ENCODE measurements at regions not wholly inside any gene's neighbourhood (a gene's known extent, or its start where the extent isn't known, plus 50 kb on each side); places are given as distances from the start of the nearest gene placed in this dataset.

- Histone ChIP-seq H3K27me3 (ENCODE audit: insufficient read depth) (no peaks in the 10 kb centered on the region), H4K20me1 (ENCODE audit: insufficient read depth) (no peaks in the 10 kb centered on the region), H3K4me3 (ENCODE audit: low read depth in 2 of 2, low read length in 1 of 2) (no peak overlapping the region), H3K4me1 (ENCODE audit: control insufficient read depth in 1 of 2, insufficient read depth in 2 of 2, low read depth in 1 of 2, low read length in 1 of 2) (no peaks in the 10 kb centered on the region), H3K79me2 (ENCODE audit: insufficient read depth) (no peaks in the 10 kb centered on the region), H3F3A (replicated peaks; ENCODE audit: insufficient read depth) (no peaks in the 10 kb centered on the region), H2AFZ (ENCODE audit: low read depth) (no peak overlapping the region), H3K9me2 (no peaks in the 10 kb centered on the region), H3K27ac (ENCODE audit: low read depth in 2 of 2, low read length in 1 of 2) (no peak overlapping the region), H3K9ac (no peak overlapping the region), H3K9me3 (no peaks in the 10 kb centered on the region), H3K36me3 (replicated peaks in 1 of 2; ENCODE audit: control insufficient read depth in 1 of 2, insufficient read depth in 2 of 2, low read length in 1 of 2) (no peaks in the 10 kb centered on the region), H3K4me2 (no peak overlapping the region)
- ChIA-PET CTCF (interaction anchor here (1.2 kb wide), 1 partner anchor 153 kb away, joined by 4 read pairs; no protein-coding TSS in a partner anchor), POLR2A (no interaction called here)
- TF ChIP-seq MAX (IDR thresholded peaks at IDR 0.05; ENCODE audit: low read depth) = no peak
- TF ChIP-seq FOXJ3 (CRISPR knock-in tag; IDR thresholded peaks at IDR 0.05) = no peak
- no peak for TF ChIP-seq MXI1 (IDR thresholded peaks at IDR 0.05; ENCODE audit: low read depth, low read length)
- no peak for TF ChIP-seq JUND (IDR thresholded peaks at IDR 0.05)
- TF ChIP-seq NFIC (IDR thresholded peaks at IDR 0.05; ENCODE audit: borderline replicate concordance) = no peak
- WGBS (ENCODE audit: low lambda C conversion rate) = 28% methylated on average over 5 of the region's 7 CpGs
- DNase-seq = no peak
These were observed 99.9 kb upstream of the ZNF32 start for GRCh38 chr10:43748560-43748959.

- Histone ChIP-seq H2AFZ (ENCODE audit: low read depth) (no peak overlapping the region), H3K79me2 (ENCODE audit: insufficient read depth) (no peaks in the 10 kb centered on the region), H3K9ac (no peak overlapping the region), H3K9me3 (no peaks in the 10 kb centered on the region), H3K4me3 (ENCODE audit: low read depth in 2 of 2, low read length in 1 of 2) (no peak overlapping the region), H3K27me3 (ENCODE audit: insufficient read depth) (no peaks in the 10 kb centered on the region), H3K4me1 (ENCODE audit: control insufficient read depth in 1 of 2, insufficient read depth in 2 of 2, low read depth in 1 of 2, low read length in 1 of 2) (no peaks in the 10 kb centered on the region), H3F3A (replicated peaks; ENCODE audit: insufficient read depth) (no peaks in the 10 kb centered on the region), H3K36me3 (replicated peaks in 1 of 2; ENCODE audit: control insufficient read depth in 1 of 2, insufficient read depth in 2 of 2, low read length in 1 of 2) (no peaks in the 10 kb centered on the region), H3K27ac (ENCODE audit: low read depth in 2 of 2, low read length in 1 of 2) (no peak overlapping the region), H4K20me1 (ENCODE audit: insufficient read depth) (no peaks in the 10 kb centered on the region), H3K4me2 (no peak overlapping the region), H3K9me2 (no peaks in the 10 kb centered on the region)
- DNase-seq = no peak
- 61% methylated on average over 1 of the region's 1 CpG for WGBS (ENCODE audit: low lambda C conversion rate)
- ChIA-PET CTCF (interaction anchor here (1.3 kb wide), 1 partner anchor 57 kb away, joined by 3 read pairs; no protein-coding TSS in a partner anchor), POLR2A (no interaction called here)
- TF ChIP-seq RFX5 (IDR thresholded peaks at IDR 0.05; ENCODE audit: low read length) (no peak), YY1 (IDR thresholded peaks at IDR 0.05; ENCODE audit: low read depth) (no peak)
These were observed 98.2 kb upstream of the ZNF32 start for GRCh38 chr10:43746906-43747305.

GRCh38 chr10:43739161-43739560 lies 90.5 kb upstream of the ZNF32 start:
- Histone ChIP-seq H3K79me2 (ENCODE audit: insufficient read depth) (no peaks in the 10 kb centered on the region), H3K27ac (ENCODE audit: low read depth in 2 of 2, low read length in 1 of 2) (no peak overlapping the region), H2AFZ (ENCODE audit: low read depth) (no peak overlapping the region), H3K27me3 (ENCODE audit: insufficient read depth) (no peaks in the 10 kb centered on the region), H3K4me3 (ENCODE audit: low read depth in 2 of 2, low read length in 1 of 2) (no peak overlapping the region), H3F3A (replicated peaks; ENCODE audit: insufficient read depth) (no peaks in the 10 kb centered on the region), H3K9me3 (no peaks in the 10 kb centered on the region), H4K20me1 (ENCODE audit: insufficient read depth) (no peaks in the 10 kb centered on the region), H3K4me2 (no peak overlapping the region), H3K4me1 (ENCODE audit: control insufficient read depth in 1 of 2, insufficient read depth in 2 of 2, low read depth in 1 of 2, low read length in 1 of 2) (peaks cover 0 to 10% of the 10 kb centered on the region in 2 experiments; a peak in 2 of 4 replicates), H3K9ac (no peak overlapping the region), H3K9me2 (no peaks in the 10 kb centered on the region), H3K36me3 (replicated peaks in 1 of 2; ENCODE audit: control insufficient read depth in 1 of 2, insufficient read depth in 2 of 2, low read length in 1 of 2) (no peaks in the 10 kb centered on the region)
- DNase-seq = no peak
- CTCF ChIA-PET = no interaction called here
- TF ChIP-seq USF1 (IDR thresholded peaks at IDR 0.05; ENCODE audit: borderline replicate concordance, low read depth) = no peak
- no peak for TF ChIP-seq EZH2phosphoT487 (IDR thresholded peaks at IDR 0.05; ENCODE audit: borderline replicate concordance, low read depth)
- TF ChIP-seq TCF12 (IDR thresholded peaks at IDR 0.05) = no peak
- no peak for TF ChIP-seq MAX (IDR thresholded peaks at IDR 0.05; ENCODE audit: low read depth)
- TF ChIP-seq EP300 (IDR thresholded peaks at IDR 0.05; ENCODE audit: borderline replicate concordance in 1 of 2, low read depth in 1 of 2, low read length in 1 of 2) = no peak
- no peak for TF ChIP-seq CHD2 (IDR thresholded peaks at IDR 0.05; ENCODE audit: low read length, partially characterized antibody)
- no peak for TF ChIP-seq FOSL2 (IDR thresholded peaks at IDR 0.05; ENCODE audit: borderline replicate concordance, low read depth)
- no peak for TF ChIP-seq NRF1 (IDR thresholded peaks at IDR 0.05; ENCODE audit: low read depth, low read length)
- no peak for TF ChIP-seq MXI1 (IDR thresholded peaks at IDR 0.05; ENCODE audit: low read depth, low read length)
- TF ChIP-seq FOXJ3 (CRISPR knock-in tag; IDR thresholded peaks at IDR 0.05) = no peak
- no peak for TF ChIP-seq POLR2AphosphoS5 (IDR thresholded peaks at IDR 0.05; ENCODE audit: low read depth, low read length)
- no peak for TF ChIP-seq RFX5 (IDR thresholded peaks at IDR 0.05; ENCODE audit: low read length)
- no peak for TF ChIP-seq JUND (IDR thresholded peaks at IDR 0.05)
- TF ChIP-seq YY1 (IDR thresholded peaks at IDR 0.05; ENCODE audit: low read depth) = no peak
- TF ChIP-seq GATA2 (CRISPR knock-in tag; IDR thresholded peaks at IDR 0.05) = no peak
- TF ChIP-seq CTCF (IDR thresholded peaks at IDR 0.05) = no peak
- WGBS (ENCODE audit: low lambda C conversion rate) = 25% methylated on average over 1 of the region's 1 CpG
- POLR2A ChIA-PET = no interaction called here
